ENCODE measurements at regions not wholly inside any gene's neighbourhood (a gene's known extent, or its start where the extent isn't known, plus 50 kb on each side); places are given as distances from the start of the nearest gene placed in this dataset.

- no peaks in the 10 kb centered on the region for H3K27me3 ChIP-seq
- DNase-seq (ENCODE audit: low spot score in 2 of 2) = no peak
- TF ChIP-seq POLR2A (IDR thresholded peaks at IDR 0.05) = no peak
- no peak overlapping the region for H3K27ac ChIP-seq
- no peaks in the 10 kb centered on the region for H3K36me3 ChIP-seq
- no peaks in the 10 kb centered on the region for H3K4me1 ChIP-seq
- 91% methylated on average over 5 of the region's 5 CpGs for WGBS
- H3K9me3 ChIP-seq = no peaks in the 10 kb centered on the region
- H3K4me3 ChIP-seq = no peak overlapping the region
Observed at GRCh38 chr18:40347261-40347660, 1607.8 kb upstream of the PIK3C3 start.

- Histone ChIP-seq H3K4me1 (no peaks in the 10 kb centered on the region), H3K27ac (no peak overlapping the region), H3K4me3 (no peak overlapping the region), H3K9me3 (no peaks in the 10 kb centered on the region), H3K27me3 (no peaks in the 10 kb centered on the region), H3K36me3 (no peaks in the 10 kb centered on the region)
- TF ChIP-seq CTCF (IDR thresholded peaks at IDR 0.05) (no peak), POLR2A (IDR thresholded peaks at IDR 0.05) (no peak), POLR2AphosphoS5 (IDR thresholded peaks at IDR 0.05) (no peak), EP300 (IDR thresholded peaks at IDR 0.05) (no peak)
- DNase-seq (ENCODE audit: low spot score in 2 of 2) = no peak
Observed at GRCh38 chr18:40346146-40346545, 1608.9 kb upstream of the PIK3C3 start.

- H3K27ac ChIP-seq = no peak overlapping the region
- TF ChIP-seq POLR2AphosphoS5 (IDR thresholded peaks at IDR 0.05) = no peak
- no peak for TF ChIP-seq CTCF (IDR thresholded peaks at IDR 0.05)
- TF ChIP-seq POLR2A (IDR thresholded peaks at IDR 0.05) = no peak
- TF ChIP-seq EP300 (IDR thresholded peaks at IDR 0.05) = no peak
- no peaks in the 10 kb centered on the region for H3K36me3 ChIP-seq
- no peak for DNase-seq (ENCODE audit: low spot score in 2 of 2)
- no peaks in the 10 kb centered on the region for H3K4me1 ChIP-seq
- H3K27me3 ChIP-seq = no peaks in the 10 kb centered on the region
- no peak overlapping the region for H3K4me3 ChIP-seq
- 86% methylated on average over 3 of the region's 3 CpGs for WGBS
- H3K9me3 ChIP-seq = no peaks in the 10 kb centered on the region
Observed at GRCh38 chr18:40341701-40342100, 1613.3 kb upstream of the PIK3C3 start.

GRCh38 chr18:40338284-40338683 is 1616.8 kb upstream of the PIK3C3 start:
- WGBS = 95% methylated on average over 1 of the region's 1 CpG
- Histone ChIP-seq H3K27me3 (no peaks in the 10 kb centered on the region), H3K9me3 (peaks cover 6% of the 10 kb centered on the region), H3K27ac (no peak overlapping the region), H3K4me3 (no peak overlapping the region), H3K36me3 (no peaks in the 10 kb centered on the region), H3K4me1 (no peaks in the 10 kb centered on the region)
- TF ChIP-seq CTCF (IDR thresholded peaks at IDR 0.05) (no peak), POLR2A (IDR thresholded peaks at IDR 0.05) (no peak), POLR2AphosphoS5 (IDR thresholded peaks at IDR 0.05) (no peak), EP300 (IDR thresholded peaks at IDR 0.05) (no peak)
- DNase-seq (ENCODE audit: low spot score in 2 of 2) = no peak

- H3K9me3 ChIP-seq = peaks cover 6% of the 10 kb centered on the region
- no peaks in the 10 kb centered on the region for H3K4me1 ChIP-seq
- TF ChIP-seq POLR2A (IDR thresholded peaks at IDR 0.05) = no peak
- TF ChIP-seq CTCF (IDR thresholded peaks at IDR 0.05) = no peak
- TF ChIP-seq POLR2AphosphoS5 (IDR thresholded peaks at IDR 0.05) = no peak
- no peak for TF ChIP-seq EP300 (IDR thresholded peaks at IDR 0.05)
Observed at GRCh38 chr18:40326985-40327384, 1628.0 kb upstream of the PIK3C3 start.

GRCh38 chr18:40325988-40326387 is 1629.0 kb upstream of the PIK3C3 start:
- Histone ChIP-seq H3K36me3 (no peaks in the 10 kb centered on the region), H3K9me3 (peaks cover 6% of the 10 kb centered on the region), H3K27ac (no peak overlapping the region), H3K4me1 (no peaks in the 10 kb centered on the region), H3K27me3 (no peaks in the 10 kb centered on the region), H3K4me3 (no peak overlapping the region)
- WGBS = 88% methylated on average over 1 of the region's 1 CpG
- no peak for DNase-seq (ENCODE audit: low spot score in 2 of 2)
- TF ChIP-seq CTCF (IDR thresholded peaks at IDR 0.05) = no peak
- no peak for TF ChIP-seq POLR2AphosphoS5 (IDR thresholded peaks at IDR 0.05)
- TF ChIP-seq EP300 (IDR thresholded peaks at IDR 0.05) = no peak
- TF ChIP-seq POLR2A (IDR thresholded peaks at IDR 0.05) = no peak

More at GRCh38 chr18:40326985-40327384, 1628.0 kb upstream of the PIK3C3 start:
- Histone ChIP-seq H3K4me3 (no peak overlapping the region), H3K36me3 (no peaks in the 10 kb centered on the region), H3K27me3 (no peaks in the 10 kb centered on the region), H3K27ac (no peak overlapping the region)
- 64% methylated on average over 6 of the region's 6 CpGs for WGBS
- no peak for DNase-seq (ENCODE audit: low spot score in 2 of 2)
